ENCODE measurements at regions not wholly inside any gene's neighbourhood (a gene's known extent, or its start where the extent isn't known, plus 50 kb on each side); places are given as distances from the start of the nearest gene placed in this dataset.

GRCh38 chr15:36458411-36458810 lies 121.0 kb upstream of the CDIN1 start:
- H3K4me1 ChIP-seq (ENCODE audit: control insufficient read depth, insufficient read depth, low read length) = no peaks in the 10 kb centered on the region
- H3K27me3 ChIP-seq (ENCODE audit: control insufficient read depth, insufficient read depth, low read length) = no peaks in the 10 kb centered on the region
- dilution Hi-C loops (cut with HindIII; ENCODE audit: low sequenced_read_pairs, unreplicated experiment) = no loop called here
- H3K14ac ChIP-seq (replicated peaks; ENCODE audit: low read depth, low read length) = no peak overlapping the region
- no peak overlapping the region for H3K18ac ChIP-seq (ENCODE audit: low read depth, low read length)
- peak; percentile 35 for ATAC-seq (ENCODE audit: low read depth)
- no peak overlapping the region for H4K5ac ChIP-seq (ENCODE audit: low read depth, low read length)
- no peak overlapping the region for H4K91ac ChIP-seq (ENCODE audit: insufficient read depth, low read depth, low read length)
- no peak overlapping the region for H2AK9ac ChIP-seq (replicated peaks; ENCODE audit: low read depth, low read length, poor library complexity)
- H3K4me3 ChIP-seq (ENCODE audit: insufficient read depth, low read depth, low read length) = no peak overlapping the region
- no TSS peak for BruUV-seq (replicated peaks)
- no peak overlapping the region for H3K56ac ChIP-seq (ENCODE audit: extremely low read depth, insufficient read depth, low read length)
- H3K79me1 ChIP-seq (ENCODE audit: low read depth in 1 of 2, low read length in 2 of 2) = no peaks in the 10 kb centered on the region
- H3K9me3 ChIP-seq (ENCODE audit: control insufficient read depth, insufficient read depth, low read length) = no peaks in the 10 kb centered on the region
- WGBS, 2 experiments (ENCODE audit: extremely low coverage in 2 of 2, insufficient read length in 1 of 2) = no CpG with 5 or more reads among the region's 5 CpGs
- peak; percentile 57 for DNase-seq
- ChIA-PET POLR2A (ENCODE audit: unreplicated experiment) (no interaction called here), CTCF (interaction anchor here (1.1 kb wide), 1 partner anchor 10 kb away, joined by 12 read pairs; no protein-coding TSS in a partner anchor)
- no peaks in the 10 kb centered on the region for H3K9me1 ChIP-seq (ENCODE audit: insufficient read depth, low read length)
- H2AFZ ChIP-seq (replicated peaks; ENCODE audit: low read length, poor library complexity) = peak overlapping the region; percentile 17
- in situ Hi-C loops (cut with MboI; ENCODE audit: low sequenced_read_pairs) = no loop called here
- H2BK15ac ChIP-seq (ENCODE audit: low read depth, low read length) = no peak overlapping the region
- TF ChIP-seq CEBPB (IDR thresholded peaks at IDR 0.05; ENCODE audit: low read depth, low read length) (no peak), NFE2L2 (IDR thresholded peaks at IDR 0.05; ENCODE audit: low read depth, low read length) (no peak), CTCF (conservative IDR thresholded peaks at IDR 0.05; ENCODE audit: low read depth, low read length) (no peak)
- no peak overlapping the region for H3K4me2 ChIP-seq (ENCODE audit: low read depth, low read length)
- no peak overlapping the region for H2AK5ac ChIP-seq (ENCODE audit: low read depth, low read length)
- H3K23ac ChIP-seq (ENCODE audit: low read depth, low read length) = no peak overlapping the region
- H3K36me3 ChIP-seq (ENCODE audit: control insufficient read depth, insufficient read depth, low read length) = no peaks in the 10 kb centered on the region
- H2BK120ac ChIP-seq (ENCODE audit: low read depth, low read length) = peak overlapping the region; percentile 3; the same call in 1 of the 2 replicates
- H4K8ac ChIP-seq (ENCODE audit: low read depth in 2 of 2, low read length in 2 of 2) = no peak overlapping the region; a peak in 1 of 4 replicates
- H3K27ac ChIP-seq (ENCODE audit: insufficient read depth, low read length) = no peak overlapping the region
- H4K20me1 ChIP-seq (ENCODE audit: insufficient read depth, low read length) = no peaks in the 10 kb centered on the region
- no peak overlapping the region for H2BK20ac ChIP-seq (ENCODE audit: low read depth, low read length)
- H3K4ac ChIP-seq (ENCODE audit: low read depth, low read length) = no peak overlapping the region
- intact Hi-C loops (cut with micrococcal nuclease) = no loop called here
- no peak overlapping the region for H2BK5ac ChIP-seq (ENCODE audit: low read depth, low read length, poor library complexity, severe bottlenecking)
- H3K9ac ChIP-seq (ENCODE audit: low read depth, low read length) = no peak overlapping the region

Data from IMR-90 (cell line).